HepG2 (cell line): ENCODE measurements at regions not wholly inside any gene's neighbourhood (a gene's known extent, or its start where the extent isn't known, plus 50 kb on each side); places are given as distances from the start of the nearest gene placed in this dataset.

Experiments used
- ATAC-seq: fragments of 200-7000 bp; cut with Tn5 transposase; 3 replicates; pipeline ENCODE4 v1.9.1; 2020; ENCODE audit warnings: mild to moderate bottlenecking, moderate library complexity
- BruUV-seq: library from RNA; stranded (reverse); fragments of 400-500 nt; replicated peaks from 2 replicates; lab custom pipeline; 2021; lab: Mats Ljungman, UMichigan
- CTCF ChIA-PET: fragments of 300-600 bp; formaldehyde crosslinking; extraction: SDS; loops from one replicate; lab custom pipeline; 2021; ENCODE audit warnings: low total read pairs, inconsistent platforms, low intra/inter-chr PET ratio; lab: Yijun Ruan, JAX
- POLR2A ChIA-PET: fragments of 350-600 bp; sonication (Branson Sonifier 250); formaldehyde crosslinking; loops from one replicate; lab custom pipeline; 2020; ENCODE audit warnings: antibody characterized with exemption, inconsistent platforms; lab: Yijun Ruan, JAX
- DNase-seq: peaks from one replicate; pipeline ENCODE4 v3.0.0-alpha.2; 2015; ENCODE audit warnings: low spot score
- FAIRE-seq: peaks from 3 replicates; lab custom pipeline; 2011; peaks lifted over from hg19 to GRCh38; lab: Jason Lieb, UNC
- H2AFZ ChIP-seq: one replicate; pipeline ENCODE4 v1.6.1; 2011; ENCODE audit warnings: low read length, inconsistent platforms
- H3K27ac ChIP-seq: fragments of 300-600 bp; 3 replicates; pipeline ENCODE4 v1.8.0; 2011; ENCODE audit warnings: mixed run types, mild to moderate bottlenecking, mixed read lengths, low read length, inconsistent platforms; ENCODE audit not compliant: insufficient read depth; ENCODE audit errors: extremely low read length
- H3K27me3 ChIP-seq, 2 experiments: fragments of 200-600 bp in 1 of 2; 2 replicates in 1 of 2; 3 replicates in 1 of 2; pipeline versions ENCODE4 v1.6.0 to v1.8.0; 2011; ENCODE audit warnings: low read length in 2 of 2, mild to moderate bottlenecking in 2 of 2, moderate library complexity in 2 of 2, inconsistent platforms in 1 of 2; ENCODE audit not compliant: insufficient read depth in 2 of 2, control insufficient read depth in 1 of 2
- H3K36me3 ChIP-seq, 2 experiments: fragments of 200-600 bp in 1 of 2; replicated peaks in 1 of 2; 2 replicates in 1 of 2; 3 replicates in 1 of 2; pipeline versions ENCODE4 v1.5.1 to v1.8.0; 2011; ENCODE audit warnings: low read length in 2 of 2, inconsistent platforms in 1 of 2; ENCODE audit not compliant: insufficient read depth in 2 of 2, control insufficient read depth in 1 of 2
- H3K4me1 ChIP-seq: 2 replicates; pipeline ENCODE4 v1.5.1; 2012; ENCODE audit warnings: low read length, inconsistent platforms; ENCODE audit not compliant: insufficient read depth
- H3K4me2 ChIP-seq: 2 replicates; pipeline ENCODE4 v1.6.0; 2011; ENCODE audit warnings: low read depth, low read length, inconsistent platforms
- H3K4me3 ChIP-seq, 3 experiments: fragments of 200-600 bp in 1 of 3; sonication (generic), shearing (Covaris generic) in 1 of 3; replicated peaks in 1 of 3; 2 replicates each; pipeline ENCODE4 v1.5.1; 2011 to 2016; ENCODE audit warnings: low read length in 3 of 3, inconsistent platforms in 2 of 3, low read depth in 2 of 3, mild to moderate bottlenecking in 2 of 3, control low read depth in 1 of 3, mixed read lengths in 1 of 3; ENCODE audit not compliant: insufficient read depth in 1 of 3
- H3K79me2 ChIP-seq: one replicate; pipeline ENCODE4 v1.6.1; 2011; ENCODE audit warnings: low read length, inconsistent platforms; ENCODE audit not compliant: insufficient read depth
- H3K9ac ChIP-seq: 2 replicates; pipeline ENCODE4 v1.6.0; 2011; ENCODE audit warnings: mild to moderate bottlenecking, low read depth, low read length, inconsistent platforms; ENCODE audit not compliant: insufficient read depth
- H3K9me3 ChIP-seq: 2 replicates; pipeline ENCODE4 v1.5.1; 2012; ENCODE audit warnings: mild to moderate bottlenecking, low read length
- H4K20me1 ChIP-seq: 2 replicates; pipeline ENCODE4 v1.6.0; 2011; ENCODE audit warnings: inconsistent platforms, mild to moderate bottlenecking, low read length, moderate library complexity; ENCODE audit not compliant: insufficient read depth
- ARHGAP35 ChIP-seq: sonication (generic); formaldehyde crosslinking; IDR thresholded peaks from 2 replicates; pipeline ENCODE4 v1.9.0; 2022; ENCODE audit warnings: mild to moderate bottlenecking, inconsistent platforms, moderate library complexity, missing genetic modification reagents, borderline replicate concordance
- BATF2 ChIP-seq: sonication (generic); formaldehyde crosslinking; IDR thresholded peaks from 2 replicates; pipeline ENCODE4 v1.8.0; 2022; ENCODE audit warnings: mild to moderate bottlenecking, missing genetic modification reagents, moderate library complexity
- GPN1 ChIP-seq: sonication (generic); formaldehyde crosslinking; IDR thresholded peaks from 2 replicates; pipeline ENCODE4 v1.5.1; 2020; ENCODE audit warnings: missing genetic modification reagents, borderline replicate concordance
- HOXD1 ChIP-seq: sonication (generic); formaldehyde crosslinking; IDR thresholded peaks from 2 replicates; pipeline ENCODE4 v1.5.0; 2020; ENCODE audit warnings: missing genetic modification reagents
- NFYB ChIP-seq: sonication (generic); formaldehyde crosslinking; IDR thresholded peaks from 2 replicates; pipeline ENCODE4 v1.4.0; 2020; ENCODE audit warnings: missing genetic modification reagents
- RFX5 ChIP-seq: IDR thresholded peaks from 2 replicates; pipeline ENCODE4 v1.6.1; 2011; ENCODE audit warnings: low read depth, low read length, improper control_type of control experiment
- ZBTB2 ChIP-seq: sonication (generic); formaldehyde crosslinking; IDR thresholded peaks from 2 replicates; pipeline ENCODE4 v1.8.0; 2022; ENCODE audit warnings: low read depth, missing genetic modification reagents
- ZBTB44 ChIP-seq: sonication (generic); formaldehyde crosslinking; IDR thresholded peaks from 2 replicates; pipeline ENCODE4 v1.4.0; 2020; ENCODE audit warnings: missing genetic modification reagents
- ZFP90 ChIP-seq: sonication (generic); formaldehyde crosslinking; IDR thresholded peaks from 2 replicates; pipeline ENCODE4 v1.8.0; 2022; ENCODE audit warnings: missing genetic modification reagents, mild to moderate bottlenecking, inconsistent platforms, borderline replicate concordance
- ZNF180 ChIP-seq: sonication (generic); formaldehyde crosslinking; IDR thresholded peaks from 2 replicates; pipeline ENCODE4 v1.4.0; 2020; ENCODE audit warnings: low read depth, missing genetic modification reagents, borderline replicate concordance
- ZNF503 ChIP-seq: sonication (generic); formaldehyde crosslinking; IDR thresholded peaks from 2 replicates; pipeline ENCODE4 v1.4.0; 2020; ENCODE audit warnings: missing genetic modification reagents
- ZNF639 ChIP-seq: conservative IDR thresholded peaks from 2 replicates; pipeline ENCODE4 v1.6.1; 2018; ENCODE audit warnings: missing genetic modification reagents
- WGBS: methylation state at CpG from one replicate; pipeline ENCODE4 v1.1.6; 2017; ENCODE audit warnings: low lambda C conversion rate; 5-methylcytosine and 5-hydroxymethylcytosine counted together
- in situ Hi-C: cut with HindIII; loops from 2 replicates; pipeline ENCODE4 v1.10.0; 2017; ENCODE audit warnings: low pct_unique_long_range_greater_than_20kb; ENCODE audit not compliant: extremely low pct_ligation_motif_present
- intact Hi-C: fragments of 100-400 bp; cut with micrococcal nuclease; formaldehyde crosslinking; loops from one replicate; pipeline ENCODE4 v1.10.0; 2022; ENCODE audit not compliant: unreplicated experiment

GRCh38 chr15:47968593-47968992 lies 152.2 kb upstream of the SLC24A5 start:
- H3K4me1 ChIP-seq, result no peaks in the 10 kb centered on the region
- no peak for ATAC-seq

More at GRCh38 chr15:47968593-47968992, 152.2 kb upstream of the SLC24A5 start:
- 0% methylated on average over 1 of the region's 1 CpG for WGBS
- POLR2A ChIA-PET, result no interaction called here
- intact Hi-C loops, result no loop called here
- H3K9me3 ChIP-seq, result peaks cover 31% of the 10 kb centered on the region
- FAIRE-seq (no peak), DNase-seq (no peak)
- no peak overlapping the region for H2AFZ ChIP-seq
- H3K9ac ChIP-seq, result no peak overlapping the region
- no peaks in the 10 kb centered on the region for H3K36me3 ChIP-seq
- in situ Hi-C loops, result no loop called here
- no peak overlapping the region for H3K4me3 ChIP-seq
- no peaks in the 10 kb centered on the region for H3K79me2 ChIP-seq
- no TSS peak for BruUV-seq
- H3K27me3 ChIP-seq, result no peaks in the 10 kb centered on the region
- no peak overlapping the region for H3K4me2 ChIP-seq
- H3K27ac ChIP-seq, result no peak overlapping the region
- CTCF ChIA-PET, result no interaction called here
- TF ChIP-seq ZBTB2 (CRISPR knock-in tag), result no peak
- no peak for TF ChIP-seq GPN1 (CRISPR knock-in tag)
- no peak for TF ChIP-seq ZFP90 (CRISPR knock-in tag)
- TF ChIP-seq BATF2, result no peak
- no peak for TF ChIP-seq ARHGAP35 (CRISPR knock-in tag)
- no peak for TF ChIP-seq RFX5
- TF ChIP-seq ZNF639, result no peak
- TF ChIP-seq HOXD1 (CRISPR knock-in tag), result no peak
- TF ChIP-seq ZNF503 (CRISPR knock-in tag), result no peak
- TF ChIP-seq ZBTB44 (CRISPR knock-in tag), result no peak
- no peak for TF ChIP-seq NFYB (CRISPR knock-in tag)
- TF ChIP-seq ZNF180, result no peak
- TF ChIP-seq, all 625 proteins: peak for 0
- no peaks in the 10 kb centered on the region for H4K20me1 ChIP-seq
